Pancreas (tissue), 10 donors: ENCODE measurements at regions not wholly inside any gene's neighbourhood (a gene's known extent, or its start where the extent isn't known, plus 50 kb on each side); places are given as distances from the start of the nearest gene placed in this dataset.
"Not testable (repeated sequence)": the region's sequence is repeated elsewhere in the genome, so short reads cannot be mapped to it uniquely, and the experiment has no call there.

Experiments used
- ATAC-seq, 4 donors: fragments of 200-7000 bp; cut with Tn5 transposase; one replicate each; pipeline versions ENCODE4 v1.8.0 to v1.9.1; 2020; ENCODE audit warnings: mild to moderate bottlenecking in 4 of 4, moderate library complexity in 4 of 4
- DNase-seq, 6 donors: peaks; one replicate each; pipeline ENCODE4 v3.0.0-alpha.2; 2020
- FAIRE-seq: peaks from 2 replicates; lab custom pipeline; 2012; peaks lifted over from hg19 to GRCh38; lab: Jason Lieb, UNC
- H3K27ac ChIP-seq, 4 donors: fragments of 200-600 bp; sonication (generic); 1 replicate in 3 of 4; 2 replicates in 1 of 4; pipeline versions ENCODE4 v1.5.0 to v1.8.0; 2020
- H3K27me3 ChIP-seq, 4 donors: fragments of 200-600 bp; one replicate each; pipeline ENCODE4 v1.8.0; 2021
- H3K36me3 ChIP-seq, 3 donors: fragments of 200-600 bp; sonication (generic) in 1 of 3; one replicate each; pipeline versions ENCODE4 v1.5.0 to v1.8.0; 2020 to 2021
- H3K4me1 ChIP-seq, 3 donors: fragments of 200-600 bp; one replicate each; pipeline ENCODE4 v1.8.0; 2021
- H3K4me3 ChIP-seq, 4 donors: fragments of 200-600 bp; sonication (generic) in 2 of 4; one replicate each; pipeline versions ENCODE4 v1.5.0 to v1.8.0; 2020 to 2021
- H3K9me3 ChIP-seq, 4 donors: fragments of 200-600 bp; one replicate each; pipeline ENCODE4 v1.8.0; 2021
- CTCF ChIP-seq, 4 donors: fragments of 200-600 bp; sonication (generic) in 3 of 4; IDR thresholded peaks; one replicate each; pipeline versions ENCODE4 v1.5.0 to v1.8.0; 2021; ENCODE audit warnings: antibody characterized with exemption in 4 of 4
- WGBS, 2 donors: extraction: QIAGEN DNeasy Blood & Tissue Kit; methylation state at CpG; one replicate each; pipeline ENCODE4 v1.1.7; 2013; 5-methylcytosine and 5-hydroxymethylcytosine counted together
- intact Hi-C, 3 donors: fragments of 100-400 bp; cut with DNase I; formaldehyde crosslinking; loops; one replicate each; pipeline versions ENCODE4 v1.11.1 to v1.14.2; 2022
- donor health status: healthy with polysubstance abuse.
- donor health status: DM: no; HTN: no; CAD: no; lungs with moderate emphysema.
- donor health status: DM: no; HTN: no; CAD: no.
- donor health status: control.
- donor health status: control.
- donor health status: Bipolar disorder and iron deficiency.
- donor health status: DM: yes; HTN: yes; CAD: no.
- donor health status: DM: no; HTN: no; CAD: no.
- donor health status: DM: no; HTN: no; CAD: no.
- donor health status: DM: yes; HTN: yes; CAD: no.

GRCh38 chr6:23663652-23664051 lies 462.4 kb upstream of the NRSN1 start:
- 57 to 86% methylated on average over 1 of the region's 1 CpG for WGBS, 2 donors
- no peaks in the 10 kb centered on the region for H3K4me1 ChIP-seq
- no peak overlapping the region for H3K27ac ChIP-seq
- no peak for TF ChIP-seq CTCF (IDR thresholded peaks at IDR 0.05)
- ATAC-seq = no peak
- intact Hi-C loops = no loop called here
- H3K36me3 ChIP-seq = no peaks in the 10 kb centered on the region
- no peak for DNase-seq
- no peaks in the 10 kb centered on the region for H3K9me3 ChIP-seq
- H3K27me3 ChIP-seq = no peaks in the 10 kb centered on the region
- no peak for FAIRE-seq
- no peak overlapping the region for H3K4me3 ChIP-seq

GRCh38 chr6:23665911-23666310 lies 460.1 kb upstream of the NRSN1 start:
- DNase-seq, ATAC-seq, H3K9me3 ChIP-seq, H3K4me3 ChIP-seq, H3K27ac ChIP-seq, H3K27me3 ChIP-seq, H3K4me1 ChIP-seq, H3K36me3 ChIP-seq, intact Hi-C loops, FAIRE-seq: not testable (repeated sequence)
- WGBS, 2 donors = 84 to 87% methylated on average over 6 of the region's 6 CpGs

GRCh38 chr6:23672737-23673136 lies 453.3 kb upstream of the NRSN1 start:
- ATAC-seq = no peak

GRCh38 chr6:23678626-23679025 lies 447.4 kb upstream of the NRSN1 start:
- no peak overlapping the region for H3K4me3 ChIP-seq
- TF ChIP-seq CTCF (IDR thresholded peaks at IDR 0.05) = no peak
- 73 to 93% methylated on average over 3 of the region's 3 CpGs for WGBS, 2 donors
- no peaks in the 10 kb centered on the region for H3K36me3 ChIP-seq
- no peaks in the 10 kb centered on the region for H3K27me3 ChIP-seq
- no peaks in the 10 kb centered on the region for H3K4me1 ChIP-seq
- DNase-seq = no peak
- ATAC-seq = no peak
- FAIRE-seq = no peak
- no peak overlapping the region for H3K27ac ChIP-seq
- intact Hi-C loops = no loop called here
- H3K9me3 ChIP-seq = no peaks in the 10 kb centered on the region

More at GRCh38 chr6:23672737-23673136, 453.3 kb upstream of the NRSN1 start:
- no peaks in the 10 kb centered on the region for H3K9me3 ChIP-seq
- intact Hi-C loops = no loop called here
- DNase-seq (no peak), FAIRE-seq (no peak)
- TF ChIP-seq CTCF (IDR thresholded peaks at IDR 0.05) = no peak
- H3K4me3 ChIP-seq = no peak overlapping the region
- 69 to 81% methylated on average over 5 of the region's 5 CpGs for WGBS, 2 donors
- H3K27me3 ChIP-seq = no peaks in the 10 kb centered on the region
- H3K27ac ChIP-seq = no peak overlapping the region
- H3K36me3 ChIP-seq = no peaks in the 10 kb centered on the region
- no peaks in the 10 kb centered on the region for H3K4me1 ChIP-seq

GRCh38 chr6:23681743-23682142 lies 444.3 kb upstream of the NRSN1 start:
- intact Hi-C loops = no loop called here
- no peaks in the 10 kb centered on the region for H3K4me1 ChIP-seq
- no peak for TF ChIP-seq CTCF (IDR thresholded peaks at IDR 0.05)
- WGBS, 2 donors = 30 to 47% methylated on average over 3 of the region's 3 CpGs
- H3K36me3 ChIP-seq = no peaks in the 10 kb centered on the region
- H3K27ac ChIP-seq = no peak overlapping the region
- no peaks in the 10 kb centered on the region for H3K9me3 ChIP-seq
- DNase-seq (no peak), FAIRE-seq (no peak), ATAC-seq (no peak)
- no peak overlapping the region for H3K4me3 ChIP-seq
- H3K27me3 ChIP-seq = no peaks in the 10 kb centered on the region
